HepG2 (cell line): ENCODE measurements at regions not wholly inside any gene's neighbourhood (a gene's known extent, or its start where the extent isn't known, plus 50 kb on each side); places are given as distances from the start of the nearest gene placed in this dataset.

Source experiments
- ATAC-seq: fragments of 200-7000 bp; cut with Tn5 transposase; 3 replicates; pipeline ENCODE4 v1.9.1; 2020; ENCODE audit warnings: mild to moderate bottlenecking, moderate library complexity
- BruUV-seq: library from RNA; stranded (reverse); fragments of 400-500 nt; replicated peaks from 2 replicates; lab custom pipeline; 2021; lab: Mats Ljungman, UMichigan
- CTCF ChIA-PET: fragments of 300-600 bp; formaldehyde crosslinking; extraction: SDS; loops from one replicate; lab custom pipeline; 2021; ENCODE audit warnings: low total read pairs, inconsistent platforms, low intra/inter-chr PET ratio; lab: Yijun Ruan, JAX
- POLR2A ChIA-PET: fragments of 350-600 bp; sonication (Branson Sonifier 250); formaldehyde crosslinking; loops from one replicate; lab custom pipeline; 2020; ENCODE audit warnings: antibody characterized with exemption, inconsistent platforms; lab: Yijun Ruan, JAX
- DNase-seq: peaks from one replicate; pipeline ENCODE4 v3.0.0-alpha.2; 2015; ENCODE audit warnings: low spot score
- FAIRE-seq: peaks from 3 replicates; lab custom pipeline; 2011; peaks lifted over from hg19 to GRCh38; lab: Jason Lieb, UNC
- H2AFZ ChIP-seq: one replicate; pipeline ENCODE4 v1.6.1; 2011; ENCODE audit warnings: low read length, inconsistent platforms
- H3K27ac ChIP-seq: fragments of 300-600 bp; 3 replicates; pipeline ENCODE4 v1.8.0; 2011; ENCODE audit warnings: mixed run types, mild to moderate bottlenecking, mixed read lengths, low read length, inconsistent platforms; ENCODE audit not compliant: insufficient read depth; ENCODE audit errors: extremely low read length
- H3K27me3 ChIP-seq, 2 experiments: fragments of 200-600 bp in 1 of 2; 2 replicates in 1 of 2; 3 replicates in 1 of 2; pipeline versions ENCODE4 v1.6.0 to v1.8.0; 2011; ENCODE audit warnings: low read length in 2 of 2, mild to moderate bottlenecking in 2 of 2, moderate library complexity in 2 of 2, inconsistent platforms in 1 of 2; ENCODE audit not compliant: insufficient read depth in 2 of 2, control insufficient read depth in 1 of 2
- H3K36me3 ChIP-seq, 2 experiments: fragments of 200-600 bp in 1 of 2; replicated peaks in 1 of 2; 2 replicates in 1 of 2; 3 replicates in 1 of 2; pipeline versions ENCODE4 v1.5.1 to v1.8.0; 2011; ENCODE audit warnings: low read length in 2 of 2, inconsistent platforms in 1 of 2; ENCODE audit not compliant: insufficient read depth in 2 of 2, control insufficient read depth in 1 of 2
- H3K4me1 ChIP-seq: 2 replicates; pipeline ENCODE4 v1.5.1; 2012; ENCODE audit warnings: low read length, inconsistent platforms; ENCODE audit not compliant: insufficient read depth
- H3K4me2 ChIP-seq: 2 replicates; pipeline ENCODE4 v1.6.0; 2011; ENCODE audit warnings: low read depth, low read length, inconsistent platforms
- H3K4me3 ChIP-seq, 3 experiments: fragments of 200-600 bp in 1 of 3; sonication (generic), shearing (Covaris generic) in 1 of 3; replicated peaks in 1 of 3; 2 replicates each; pipeline ENCODE4 v1.5.1; 2011 to 2016; ENCODE audit warnings: low read length in 3 of 3, inconsistent platforms in 2 of 3, low read depth in 2 of 3, mild to moderate bottlenecking in 2 of 3, control low read depth in 1 of 3, mixed read lengths in 1 of 3; ENCODE audit not compliant: insufficient read depth in 1 of 3
- H3K79me2 ChIP-seq: one replicate; pipeline ENCODE4 v1.6.1; 2011; ENCODE audit warnings: low read length, inconsistent platforms; ENCODE audit not compliant: insufficient read depth
- H3K9ac ChIP-seq: 2 replicates; pipeline ENCODE4 v1.6.0; 2011; ENCODE audit warnings: mild to moderate bottlenecking, low read depth, low read length, inconsistent platforms; ENCODE audit not compliant: insufficient read depth
- H3K9me3 ChIP-seq: 2 replicates; pipeline ENCODE4 v1.5.1; 2012; ENCODE audit warnings: mild to moderate bottlenecking, low read length
- H4K20me1 ChIP-seq: 2 replicates; pipeline ENCODE4 v1.6.0; 2011; ENCODE audit warnings: inconsistent platforms, mild to moderate bottlenecking, low read length, moderate library complexity; ENCODE audit not compliant: insufficient read depth
- AFF4 ChIP-seq: sonication (generic); formaldehyde crosslinking; IDR thresholded peaks from 2 replicates; pipeline ENCODE4 v1.4.0; 2020; ENCODE audit warnings: missing genetic modification reagents
- ERF ChIP-seq: IDR thresholded peaks from 2 replicates; pipeline ENCODE4 v1.6.1; 2018; ENCODE audit warnings: missing biosample characterization, missing genetic modification reagents
- HMG20A ChIP-seq: IDR thresholded peaks from 2 replicates; pipeline ENCODE4 v1.6.1; 2016; ENCODE audit warnings: borderline replicate concordance
- PHB2 ChIP-seq: fragments of 450-650 bp; IDR thresholded peaks from 2 replicates; pipeline ENCODE4 v1.6.1; 2018; ENCODE audit not compliant: partially characterized antibody
- REXO4 ChIP-seq: sonication (generic); formaldehyde crosslinking; IDR thresholded peaks from 2 replicates; pipeline ENCODE4 v1.8.0; 2022; ENCODE audit warnings: missing genetic modification reagents, mild to moderate bottlenecking, borderline replicate concordance
- TCF12 ChIP-seq, 2 experiments: fragments of 450-650 bp in 1 of 2; sonication (generic) in 1 of 2; formaldehyde crosslinking in 1 of 2; IDR thresholded peaks; 2 replicates each; pipeline versions ENCODE4 v1.6.1 to v1.8.0; 2017 to 2022; ENCODE audit warnings: antibody characterized with exemption in 1 of 2, mild to moderate bottlenecking in 1 of 2, missing genetic modification reagents in 1 of 2, moderate library complexity in 1 of 2
- ZBTB4 ChIP-seq: sonication (generic); formaldehyde crosslinking; IDR thresholded peaks from 2 replicates; pipeline ENCODE4 v1.4.0; 2020; ENCODE audit warnings: missing genetic modification reagents, mild to moderate bottlenecking, borderline replicate concordance
- ZFAT ChIP-seq: sonication (generic); formaldehyde crosslinking; conservative IDR thresholded peaks from 2 replicates; pipeline ENCODE4 v1.8.1; 2023; ENCODE audit warnings: missing genetic modification reagents, inconsistent platforms
- ZHX2 ChIP-seq, 2 experiments: sonication (generic) in 1 of 2; formaldehyde crosslinking in 1 of 2; IDR thresholded peaks; 2 replicates each; pipeline versions ENCODE4 v1.6.1 to v1.9.0; 2014 to 2022; ENCODE audit warnings: antibody characterized with exemption in 1 of 2, borderline replicate concordance in 1 of 2, inconsistent platforms in 1 of 2, low read depth in 1 of 2, missing genetic modification reagents in 1 of 2
- ZNF674 ChIP-seq: sonication (generic); formaldehyde crosslinking; IDR thresholded peaks from 2 replicates; pipeline ENCODE4 v1.5.0; 2020; ENCODE audit warnings: low read depth, mild to moderate bottlenecking, missing genetic modification reagents
- WGBS: methylation state at CpG from one replicate; pipeline ENCODE4 v1.1.6; 2017; ENCODE audit warnings: low lambda C conversion rate; 5-methylcytosine and 5-hydroxymethylcytosine counted together
- in situ Hi-C: cut with HindIII; loops from 2 replicates; pipeline ENCODE4 v1.10.0; 2017; ENCODE audit warnings: low pct_unique_long_range_greater_than_20kb; ENCODE audit not compliant: extremely low pct_ligation_motif_present
- intact Hi-C: fragments of 100-400 bp; cut with micrococcal nuclease; formaldehyde crosslinking; loops from one replicate; pipeline ENCODE4 v1.10.0; 2022; ENCODE audit not compliant: unreplicated experiment

GRCh38 chr10:125334545-125334944 lies 174.2 kb upstream of the CTBP2 start:
- no peaks in the 10 kb centered on the region for H3K9me3 ChIP-seq
- no peak overlapping the region for H3K9ac ChIP-seq
- no peaks in the 10 kb centered on the region for H3K36me3 ChIP-seq
- H3K4me3 ChIP-seq = no peak overlapping the region
- no peaks in the 10 kb centered on the region; a peak in 1 of 5 replicates for H3K27me3 ChIP-seq
- in situ Hi-C loops = no loop called here
- WGBS = 100% methylated on average over 1 of the region's 2 CpGs
- H2AFZ ChIP-seq = no peak overlapping the region
- DNase-seq (no peak), FAIRE-seq (no peak), ATAC-seq (no peak)
- H3K4me1 ChIP-seq = no peaks in the 10 kb centered on the region
- H4K20me1 ChIP-seq = no peaks in the 10 kb centered on the region
- ChIA-PET CTCF (no interaction called here), POLR2A (no interaction called here)
- BruUV-seq = no TSS peak
- no peaks in the 10 kb centered on the region for H3K79me2 ChIP-seq
- H3K4me2 ChIP-seq = no peak overlapping the region
- intact Hi-C loops = no loop called here
- H3K27ac ChIP-seq = no peak overlapping the region
- TF ChIP-seq PHB2 (no peak), HMG20A (CRISPR knock-in tag) (no peak), ZFAT (no peak), ERF (CRISPR knock-in tag) (no peak), AFF4 (no peak), REXO4 (CRISPR knock-in tag) (no peak), ZNF674 (CRISPR knock-in tag) (no peak), ZBTB4 (no peak), ZHX2 (IDR thresholded peaks at IDR 0.05; ENCODE audit: low read depth) (no peak), ZHX2 (CRISPR knock-in tag; IDR thresholded peaks at IDR 0.05; ENCODE audit: borderline replicate concordance) (no peak), TCF12 (IDR thresholded peaks at IDR 0.05) (no peak), TCF12 (CRISPR knock-in tag; IDR thresholded peaks at IDR 0.05) (no peak)
